Ascending aorta (tissue), 2 donors: ENCODE measurements at regions not wholly inside any gene's neighbourhood (a gene's known extent, or its start where the extent isn't known, plus 50 kb on each side); places are given as distances from the start of the nearest gene placed in this dataset.
"Not testable (repeated sequence)": the region's sequence is repeated elsewhere in the genome, so short reads cannot be mapped to it uniquely, and the experiment has no call there.

Experiments used
- DNase-seq, 2 donors: peaks; one replicate each; pipeline ENCODE4 v3.0.0-alpha.2; 2019; ENCODE audit warnings: low spot score in 2 of 2
- H3K27ac ChIP-seq, 2 donors: fragments of 200-600 bp; sonication (generic); one replicate each; pipeline ENCODE4 v1.5.1; 2016 to 2017; ENCODE audit warnings: mild to moderate bottlenecking in 1 of 2
- H3K27me3 ChIP-seq: fragments of 200-600 bp; sonication (generic); one replicate; pipeline ENCODE4 v1.5.1; 2017
- H3K36me3 ChIP-seq, 2 donors: fragments of 200-600 bp; sonication (generic); one replicate each; pipeline ENCODE4 v1.5.1; 2016
- H3K4me1 ChIP-seq, 2 donors: fragments of 200-600 bp; sonication (generic); one replicate each; pipeline ENCODE4 v1.5.1; 2016 to 2017; ENCODE audit warnings: mild to moderate bottlenecking in 1 of 2
- H3K4me3 ChIP-seq, 2 donors: fragments of 200-600 bp; sonication (generic); one replicate each; pipeline ENCODE4 v1.5.1; 2016 to 2017; ENCODE audit warnings: mild to moderate bottlenecking in 1 of 2
- H3K9me3 ChIP-seq, 2 donors: fragments of 200-600 bp; sonication (generic); one replicate each; pipeline ENCODE4 v1.5.1; 2016
- CTCF ChIP-seq, 3 experiments: fragments of 200-600 bp in 2 of 3; fragments of 450-650 bp in 1 of 3; sonication (generic) in 2 of 3; IDR thresholded peaks; one replicate each; pipeline ENCODE4 v1.5.1; 2016 to 2019; ENCODE audit warnings: antibody characterized with exemption in 3 of 3, mild to moderate bottlenecking in 1 of 3, moderate library complexity in 1 of 3
- intact Hi-C: fragments of 100-400 bp; cut with DNase I; formaldehyde crosslinking; loops from one replicate; pipeline ENCODE4 v1.15.1; 2023

GRCh38 chr16:85285681-85286065 is 173.4 kb upstream of the CIBAR2 start:
- H3K27me3 ChIP-seq = no peaks in the 10 kb centered on the region
- TF ChIP-seq CTCF (IDR thresholded peaks at IDR 0.05) = no peak
- peaks cover 8 to 14% of the 10 kb centered on the region in 2 donors for H3K4me1 ChIP-seq
- no peak overlapping the region for H3K4me3 ChIP-seq
- H3K36me3 ChIP-seq = no peaks in the 10 kb centered on the region
- no peak for DNase-seq
- intact Hi-C loops = no loop called here
- H3K27ac ChIP-seq = peak overlapping the region in 1 of 2 donors; percentile 46
- H3K9me3 ChIP-seq = no peaks in the 10 kb centered on the region

- no peak for TF ChIP-seq CTCF (IDR thresholded peaks at IDR 0.05)
- H3K36me3 ChIP-seq = no peaks in the 10 kb centered on the region
- no peaks in the 10 kb centered on the region for H3K27me3 ChIP-seq
- DNase-seq = peak; percentile 31 to 88
- H3K4me3 ChIP-seq = peak overlapping the region in 1 of 2 donors; percentile 46
- intact Hi-C loops = no loop called here
- H3K4me1 ChIP-seq = peaks cover 8 to 14% of the 10 kb centered on the region in 2 donors
- H3K27ac ChIP-seq = peak overlapping the region; percentile 20 to 57
- H3K9me3 ChIP-seq = no peaks in the 10 kb centered on the region
These were observed 174.0 kb upstream of the CIBAR2 start for GRCh38 chr16:85286066-85286831.

GRCh38 chr16:85286951-85287814 is 174.9 kb upstream of the CIBAR2 start:
- H3K36me3 ChIP-seq = no peaks in the 10 kb centered on the region
- H3K9me3 ChIP-seq = no peaks in the 10 kb centered on the region
- peak overlapping the region; percentile 7 to 46 for H3K4me3 ChIP-seq
- no peak for DNase-seq
- peaks cover 8 to 14% of the 10 kb centered on the region in 2 donors for H3K4me1 ChIP-seq
- H3K27ac ChIP-seq = peak overlapping the region; percentile 20 to 57
- intact Hi-C loops = no loop called here
- no peak for TF ChIP-seq CTCF (IDR thresholded peaks at IDR 0.05)
- no peaks in the 10 kb centered on the region for H3K27me3 ChIP-seq

GRCh38 chr16:85287815-85288109 is 175.5 kb upstream of the CIBAR2 start:
- H3K27me3 ChIP-seq, H3K36me3 ChIP-seq, H3K27ac ChIP-seq, DNase-seq, intact Hi-C loops, H3K9me3 ChIP-seq, H3K4me3 ChIP-seq: not testable (repeated sequence)
- H3K4me1 ChIP-seq = peaks cover 8 to 14% of the 10 kb centered on the region in 2 donors

- Histone ChIP-seq H3K27me3 (no peaks in the 10 kb centered on the region), H3K4me3 (no peak overlapping the region), H3K27ac (no peak overlapping the region), H3K4me1 (peaks cover 8 to 14% of the 10 kb centered on the region in 2 donors), H3K36me3 (no peaks in the 10 kb centered on the region), H3K9me3 (no peaks in the 10 kb centered on the region)
- DNase-seq = no peak
- intact Hi-C loops = no loop called here
- TF ChIP-seq CTCF (IDR thresholded peaks at IDR 0.05) = no peak
These were observed 176.1 kb upstream of the CIBAR2 start for GRCh38 chr16:85288341-85288868.
